Keratinocyte (primary cell): ENCODE measurements at regions not wholly inside any gene's neighbourhood (a gene's known extent, or its start where the extent isn't known, plus 50 kb on each side); places are given as distances from the start of the nearest gene placed in this dataset.

ENCODE experiments used
- DNase-seq: peaks from one replicate; pipeline ENCODE4 v3.0.0-alpha.2; 2011; ENCODE audit warnings: low read depth, missing footprints, low spot score
- FAIRE-seq: peaks from 2 replicates; lab custom pipeline; 2011; peaks lifted over from hg19 to GRCh38; lab: Jason Lieb, UNC
- H2AFZ ChIP-seq: 2 replicates; pipeline ENCODE4 v1.6.0; 2012; ENCODE audit warnings: low read length, control low read depth, inconsistent platforms; ENCODE audit not compliant: control insufficient read depth
- H3K27ac ChIP-seq: 2 replicates; pipeline ENCODE4 v1.5.1; 2011; ENCODE audit warnings: low read length; ENCODE audit not compliant: control insufficient read depth, insufficient read depth
- H3K27me3 ChIP-seq: 3 replicates; pipeline ENCODE4 v1.6.0; 2011; ENCODE audit warnings: low read length; ENCODE audit not compliant: control insufficient read depth, insufficient read depth; ENCODE audit errors: extremely low read depth
- H3K36me3 ChIP-seq, 2 experiments: 2 replicates in 1 of 2; 3 replicates in 1 of 2; pipeline ENCODE4 v1.5.1; 2011; ENCODE audit warnings: low read length in 2 of 2, mild to moderate bottlenecking in 1 of 2; ENCODE audit not compliant: control insufficient read depth in 2 of 2, insufficient read depth in 2 of 2; ENCODE audit errors: extremely low read depth in 1 of 2
- H3K4me1 ChIP-seq: 3 replicates; pipeline ENCODE4 v1.5.1; 2011; ENCODE audit warnings: low read length; ENCODE audit not compliant: control insufficient read depth, insufficient read depth; ENCODE audit errors: extremely low read depth
- H3K4me2 ChIP-seq: 3 replicates; pipeline ENCODE4 v1.6.0; 2011; ENCODE audit warnings: low read depth, low read length; ENCODE audit not compliant: control insufficient read depth, insufficient read depth; ENCODE audit errors: extremely low read depth
- H3K4me3 ChIP-seq, 3 experiments: fragments of 200-600 bp in 1 of 3; sonication (generic) in 1 of 3; 2 replicates in 2 of 3; 3 replicates in 1 of 3; pipeline ENCODE4 v1.5.1; 2011 to 2016; ENCODE audit warnings: low read length in 3 of 3, mild to moderate bottlenecking in 3 of 3, control low read depth in 2 of 3, inconsistent platforms in 1 of 3, low read depth in 1 of 3, mixed read lengths in 1 of 3, mixed run types in 1 of 3, moderate library complexity in 1 of 3; ENCODE audit not compliant: control insufficient read depth in 2 of 3, insufficient read depth in 2 of 3; ENCODE audit errors: extremely low read depth in 1 of 3
- H3K79me2 ChIP-seq: 2 replicates; pipeline ENCODE4 v1.6.0; 2012; ENCODE audit warnings: low read length; ENCODE audit not compliant: control insufficient read depth, insufficient read depth
- H3K9ac ChIP-seq: 3 replicates; pipeline ENCODE4 v1.6.0; 2011; ENCODE audit warnings: low read length; ENCODE audit not compliant: control insufficient read depth, insufficient read depth; ENCODE audit errors: extremely low read depth
- H3K9me1 ChIP-seq: 3 replicates; pipeline ENCODE4 v1.6.0; 2011; ENCODE audit warnings: low read length; ENCODE audit not compliant: control insufficient read depth, insufficient read depth; ENCODE audit errors: extremely low read depth
- H3K9me3 ChIP-seq: 2 replicates; pipeline ENCODE4 v1.5.1; 2012; ENCODE audit warnings: low read depth, low read length; ENCODE audit not compliant: control insufficient read depth
- H4K20me1 ChIP-seq: 3 replicates; pipeline ENCODE4 v1.6.0; 2011; ENCODE audit warnings: low read length; ENCODE audit not compliant: control insufficient read depth, insufficient read depth; ENCODE audit errors: extremely low read depth
- CTCF ChIP-seq, 3 experiments: IDR thresholded peaks in 1 of 3; conservative IDR thresholded peaks in 1 of 3; optimal IDR thresholded peaks in 1 of 3; 2 replicates in 2 of 3; 3 replicates in 1 of 3; pipeline versions ENCODE3 to v1.5.1; 2011; ENCODE audit warnings: low read length in 3 of 3, mild to moderate bottlenecking in 3 of 3, moderate library complexity in 2 of 3, control low read depth in 1 of 3, inconsistent platforms in 1 of 3; ENCODE audit not compliant: insufficient read depth in 2 of 3; ENCODE audit errors: extremely low read depth in 1 of 3
- EZH2 ChIP-seq: IDR thresholded peaks from one replicate; pipeline ENCODE4 v1.6.1; 2012; ENCODE audit warnings: inconsistent platforms, mild to moderate bottlenecking, low read length, moderate library complexity
- dilution Hi-C: fragments of 300-500 bp; cut with MboI; formaldehyde crosslinking; loops from one replicate; pipeline ENCODE4 v1.7.0; 2020; ENCODE audit warnings: low sequenced_read_pairs; ENCODE audit not compliant: extremely low pct_ligation_motif_present

- H3K4me1 ChIP-seq, result no peaks in the 10 kb centered on the region
- dilution Hi-C loops, result no loop called here
- H3K27ac ChIP-seq, result no peak overlapping the region
- H3K79me2 ChIP-seq, result no peaks in the 10 kb centered on the region
- no peaks in the 10 kb centered on the region for H3K36me3 ChIP-seq
- H3K9me3 ChIP-seq, result no peaks in the 10 kb centered on the region
- FAIRE-seq, result no peak
- H3K4me2 ChIP-seq, result no peak overlapping the region
- H4K20me1 ChIP-seq, result no peaks in the 10 kb centered on the region
- TF ChIP-seq CTCF (optimal IDR thresholded peaks at IDR 0.05 in 1 of 3, IDR thresholded peaks at IDR 0.05 in 1 of 3, conservative IDR thresholded peaks at IDR 0.05 in 1 of 3; ENCODE audit: extremely low read depth in 1 of 3, insufficient read depth in 2 of 3, low read length in 3 of 3) (no peak), EZH2 (no peak)
- H3K9me1 ChIP-seq, result no peaks in the 10 kb centered on the region
- H3K9ac ChIP-seq, result no peak overlapping the region
- no peak for DNase-seq
- no peak overlapping the region for H2AFZ ChIP-seq
- H3K4me3 ChIP-seq, result no peak overlapping the region
- H3K27me3 ChIP-seq, result no peaks in the 10 kb centered on the region
Observed at GRCh38 chr16:72715267-72715666, 332.7 kb downstream of the ZFHX3 start.

- H2AFZ ChIP-seq, result no peak overlapping the region
- dilution Hi-C loops, result no loop called here
Observed at GRCh38 chr16:72711823-72712222, 336.1 kb downstream of the ZFHX3 start.

More at GRCh38 chr16:72711823-72712222, 336.1 kb downstream of the ZFHX3 start:
- no peak overlapping the region for H3K27ac ChIP-seq
- TF ChIP-seq CTCF (optimal IDR thresholded peaks at IDR 0.05 in 1 of 3, IDR thresholded peaks at IDR 0.05 in 1 of 3, conservative IDR thresholded peaks at IDR 0.05 in 1 of 3; ENCODE audit: extremely low read depth in 1 of 3, insufficient read depth in 2 of 3, low read length in 3 of 3) (no peak), EZH2 (no peak)
- DNase-seq (no peak), FAIRE-seq (no peak)
- H3K4me2 ChIP-seq, result no peak overlapping the region
- H3K27me3 ChIP-seq, result no peaks in the 10 kb centered on the region
- no peak overlapping the region for H3K9ac ChIP-seq
- H3K4me1 ChIP-seq, result no peaks in the 10 kb centered on the region
- H3K4me3 ChIP-seq, result no peak overlapping the region
- no peaks in the 10 kb centered on the region for H3K9me3 ChIP-seq
- no peaks in the 10 kb centered on the region for H3K79me2 ChIP-seq
- no peaks in the 10 kb centered on the region for H4K20me1 ChIP-seq
- no peaks in the 10 kb centered on the region for H3K36me3 ChIP-seq
- H3K9me1 ChIP-seq, result no peaks in the 10 kb centered on the region
